H1 (cell line): ENCODE measurements at regions not wholly inside any gene's neighbourhood (a gene's known extent, or its start where the extent isn't known, plus 50 kb on each side); places are given as distances from the start of the nearest gene placed in this dataset.

Experiments used
- CTCF ChIA-PET: fragments of 300-600 bp; sonication (Branson Sonifier 250); formaldehyde crosslinking; loops from one replicate; lab custom pipeline; 2021; ENCODE audit not compliant: partially characterized antibody; lab: Charles Lee
- POLR2A ChIA-PET: fragments of 300-600 bp; sonication (Branson Sonifier 250); formaldehyde crosslinking; loops from one replicate; lab custom pipeline; 2021; ENCODE audit warnings: inconsistent platforms; ENCODE audit not compliant: partially characterized antibody; lab: Charles Lee
- DNase-seq, 2 experiments: peaks; one replicate each; pipeline versions ENCODE4 v3.0.0 to v3.0.0-alpha.2; 2010 to 2022; ENCODE audit warnings: low spot score in 2 of 2, low read depth in 1 of 2, mixed read lengths in 1 of 2
- FAIRE-seq: peaks from 2 replicates; lab custom pipeline; 2011; peaks lifted over from hg19 to GRCh38; lab: Jason Lieb, UNC
- H2AFZ ChIP-seq: 2 replicates; pipeline ENCODE4 v1.8.1; 2012; ENCODE audit warnings: low read length, inconsistent platforms
- H2AK5ac ChIP-seq: 2 replicates; pipeline ENCODE4 v1.6.1; 2013; ENCODE audit warnings: low read depth, low read length
- H2BK120ac ChIP-seq: replicated peaks from 2 replicates; pipeline ENCODE3; 2013; ENCODE audit warnings: low read depth, low read length, inconsistent platforms
- H2BK12ac ChIP-seq: 2 replicates; pipeline ENCODE4 v1.6.1; 2013; ENCODE audit warnings: low read depth, low read length
- H2BK15ac ChIP-seq: 2 replicates; pipeline ENCODE4 v1.6.1; 2013; ENCODE audit warnings: low read length
- H2BK20ac ChIP-seq: 2 replicates; pipeline ENCODE4 v1.6.1; 2013; ENCODE audit warnings: low read length
- H2BK5ac ChIP-seq: 2 replicates; pipeline ENCODE4 v1.6.1; 2013; ENCODE audit warnings: low read depth, low read length
- H3K14ac ChIP-seq: 2 replicates; pipeline ENCODE4 v1.6.1; 2013; ENCODE audit warnings: inconsistent platforms; ENCODE audit not compliant: insufficient read length
- H3K18ac ChIP-seq: 2 replicates; pipeline ENCODE4 v1.6.1; 2013; ENCODE audit warnings: low read length; ENCODE audit errors: extremely low read depth
- H3K23ac ChIP-seq: 2 replicates; pipeline ENCODE4 v1.6.1; 2013; ENCODE audit warnings: inconsistent platforms; ENCODE audit not compliant: insufficient read length
- H3K23me2 ChIP-seq: 2 replicates; pipeline ENCODE4 v1.6.1; 2013; ENCODE audit warnings: low read depth, low read length
- H3K27ac ChIP-seq: 2 replicates; pipeline ENCODE4 v1.6.1; 2011; ENCODE audit warnings: low read depth, low read length, inconsistent platforms
- H3K27me3 ChIP-seq, 4 experiments: replicated peaks in 1 of 4; 1 replicate in 1 of 4; 2 replicates in 3 of 4; pipeline versions ENCODE4 v1.6.1 to v1.8.1; 2011 to 2013; ENCODE audit warnings: low read length in 3 of 4, mild to moderate bottlenecking in 3 of 4, inconsistent platforms in 2 of 4, mixed read lengths in 2 of 4, moderate library complexity in 1 of 4; ENCODE audit not compliant: control insufficient read depth in 3 of 4, insufficient read depth in 3 of 4; ENCODE audit errors: extremely low read depth in 1 of 4
- H3K36me3 ChIP-seq, 4 experiments: 2 replicates each; pipeline versions ENCODE4 v1.6.1 to v1.8.1; 2011 to 2013; ENCODE audit warnings: mild to moderate bottlenecking in 4 of 4, low read length in 3 of 4, moderate library complexity in 2 of 4, control low read depth in 1 of 4, inconsistent platforms in 1 of 4; ENCODE audit not compliant: insufficient read depth in 4 of 4, control insufficient read depth in 2 of 4
- H3K4ac ChIP-seq: replicated peaks from 2 replicates; pipeline ENCODE3; 2013; ENCODE audit warnings: low read length, low read depth, mixed read lengths, inconsistent platforms; ENCODE audit not compliant: insufficient read length
- H3K4me1 ChIP-seq, 4 experiments: replicated peaks in 1 of 4; 1 replicate in 1 of 4; 2 replicates in 3 of 4; pipeline versions ENCODE4 v1.6.1 to v1.8.1; 2011 to 2013; ENCODE audit warnings: low read length in 3 of 4, inconsistent platforms in 2 of 4, mixed read lengths in 1 of 4; ENCODE audit not compliant: insufficient read depth in 4 of 4, control insufficient read depth in 3 of 4
- H3K4me2 ChIP-seq, 2 experiments: 2 replicates each; pipeline versions ENCODE4 v1.6.1 to v1.8.1; 2011 to 2013; ENCODE audit warnings: low read depth in 2 of 2, low read length in 2 of 2, control low read depth in 1 of 2, inconsistent platforms in 1 of 2, mild to moderate bottlenecking in 1 of 2; ENCODE audit not compliant: insufficient read depth in 1 of 2
- H3K4me3 ChIP-seq, 4 experiments: fragments of 200-600, 300-600 bp in 1 of 4; sonication (generic), shearing (Covaris generic), sonication (Bioruptor Twin) in 1 of 4; 2 replicates each; pipeline versions ENCODE4 v1.5.1 to v1.8.1; 2011 to 2016; ENCODE audit warnings: low read length in 4 of 4, low read depth in 3 of 4, control low read depth in 2 of 4, inconsistent platforms in 2 of 4, mild to moderate bottlenecking in 2 of 4, mixed read lengths in 1 of 4, moderate library complexity in 1 of 4; ENCODE audit not compliant: insufficient read depth in 2 of 4; ENCODE audit errors: extremely low read depth in 1 of 4
- H3K56ac ChIP-seq: replicated peaks from 2 replicates; pipeline ENCODE3; 2013; ENCODE audit warnings: low read depth, mild to moderate bottlenecking, mixed read lengths, low read length, inconsistent platforms; ENCODE audit not compliant: insufficient read length
- H3K79me1 ChIP-seq: 2 replicates; pipeline ENCODE4 v1.6.1; 2013; ENCODE audit warnings: low read depth, low read length, control low read depth
- H3K79me2 ChIP-seq, 2 experiments: 2 replicates each; pipeline versions ENCODE4 v1.6.1 to v1.8.1; 2012 to 2013; ENCODE audit warnings: low read length in 2 of 2, mild to moderate bottlenecking in 2 of 2, inconsistent platforms in 1 of 2; ENCODE audit not compliant: insufficient read depth in 2 of 2, control insufficient read depth in 1 of 2
- H3K9ac ChIP-seq, 4 experiments: replicated peaks in 1 of 4; 1 replicate in 1 of 4; 2 replicates in 3 of 4; pipeline versions ENCODE4 v1.6.1 to v1.8.1; 2011 to 2013; ENCODE audit warnings: low read depth in 3 of 4, low read length in 3 of 4, control low read depth in 2 of 4, mild to moderate bottlenecking in 2 of 4, moderate library complexity in 2 of 4, inconsistent platforms in 1 of 4; ENCODE audit errors: extremely low read depth in 1 of 4
- H3K9me3 ChIP-seq, 2 experiments: 2 replicates each; pipeline versions ENCODE4 v1.6.1 to v1.8.1; 2012 to 2013; ENCODE audit warnings: mild to moderate bottlenecking in 2 of 2, moderate library complexity in 2 of 2, control low read depth in 1 of 2, inconsistent platforms in 1 of 2, low read depth in 1 of 2, low read length in 1 of 2, mixed read lengths in 1 of 2; ENCODE audit not compliant: insufficient read depth in 2 of 2
- H4K20me1 ChIP-seq, 2 experiments: replicated peaks in 1 of 2; 2 replicates each; pipeline versions ENCODE3 to v1.8.1; 2011 to 2013; ENCODE audit warnings: inconsistent platforms in 2 of 2, low read length in 2 of 2, mild to moderate bottlenecking in 1 of 2; ENCODE audit not compliant: insufficient read depth in 2 of 2, control insufficient read depth in 1 of 2
- H4K5ac ChIP-seq: 2 replicates; pipeline ENCODE4 v1.6.1; 2013; ENCODE audit warnings: low read length, low read depth, mixed read lengths, inconsistent platforms; ENCODE audit not compliant: insufficient read length
- H4K8ac ChIP-seq: 2 replicates; pipeline ENCODE4 v1.8.0; 2013; ENCODE audit warnings: mild to moderate bottlenecking, moderate library complexity, low read length, inconsistent platforms; ENCODE audit not compliant: insufficient read depth; ENCODE audit errors: extremely low read depth
- H4K91ac ChIP-seq: replicated peaks from 2 replicates; pipeline ENCODE3; 2013; ENCODE audit warnings: low read length, mixed read lengths, inconsistent platforms; ENCODE audit not compliant: insufficient read length
- FOSL1 ChIP-seq: IDR thresholded peaks from 2 replicates; pipeline ENCODE4 v1.6.1; 2011; ENCODE audit warnings: mild to moderate bottlenecking, low read depth, low read length, moderate library complexity; ENCODE audit not compliant: insufficient read depth
- HDAC6 ChIP-seq: IDR thresholded peaks from one replicate; pipeline ENCODE4 v1.7.1; 2012; ENCODE audit warnings: low read depth, mild to moderate bottlenecking, inconsistent platforms, low read length, moderate library complexity
- TAF1 ChIP-seq: IDR thresholded peaks from 2 replicates; pipeline ENCODE4 v1.6.1; 2011; ENCODE audit warnings: mild to moderate bottlenecking, low read depth, low read length
- WGBS, 2 experiments: shearing (Covaris generic) in 1 of 2; methylation state at CpG; one replicate each; pipeline versions ENCODE4 v1.1.6 to v1.1.7; 2013 to 2015; ENCODE audit warnings: low lambda C conversion rate in 2 of 2, mixed read lengths in 2 of 2, inconsistent platforms in 1 of 2, low coverage in 1 of 2, missing lambda C conversion rate in 1 of 2; ENCODE audit not compliant: insufficient replicate concordance in 2 of 2, insufficient coverage in 1 of 2, insufficient read length in 1 of 2; ENCODE audit errors: extremely low coverage in 1 of 2, missing lambda C conversion rate in 1 of 2; 5-methylcytosine and 5-hydroxymethylcytosine counted together

DNA sequence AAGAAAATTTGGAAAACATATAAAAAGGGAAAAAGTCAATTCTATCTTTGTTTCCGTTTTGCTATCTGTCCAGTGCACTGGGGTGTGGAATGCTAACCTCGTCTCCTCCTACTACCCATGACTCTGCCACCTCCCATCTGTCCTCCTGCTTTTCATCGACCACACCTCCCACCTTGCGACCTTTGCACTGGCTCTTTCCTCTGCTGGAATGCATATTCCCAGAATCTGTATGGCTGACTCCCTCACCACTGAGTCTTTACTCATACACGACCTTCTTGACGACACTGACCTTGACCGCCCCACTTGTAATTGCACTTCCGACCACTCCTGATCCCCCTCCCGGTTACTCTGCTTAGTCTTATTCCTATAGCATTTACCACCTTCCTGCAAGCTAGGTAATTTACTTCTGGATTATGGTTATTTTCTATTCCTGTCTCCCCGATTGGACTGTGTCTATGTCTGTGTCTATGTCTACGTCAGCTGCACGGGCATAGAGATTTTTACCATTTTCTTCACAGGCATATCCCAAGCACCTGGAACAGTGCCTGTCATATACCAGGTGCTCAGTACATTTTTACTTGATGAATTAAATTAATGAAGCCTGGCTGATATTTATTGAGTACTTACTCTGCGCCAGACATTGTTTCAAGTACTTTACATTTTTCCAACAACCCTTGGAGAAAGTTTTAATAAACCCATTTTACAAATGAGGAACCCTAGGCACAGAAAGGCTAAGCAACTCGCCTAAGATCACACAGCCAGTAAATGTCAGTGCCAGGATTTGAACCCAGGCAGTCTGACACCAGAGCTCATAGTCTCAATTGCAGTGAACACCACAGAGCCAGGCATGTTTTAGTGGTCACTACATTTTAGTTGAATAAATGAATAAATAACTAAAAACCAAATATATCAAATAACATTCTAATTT lies 54.0 kb upstream of the SLC22A11 start:
- Histone ChIP-seq H3K18ac (no peak overlapping the region), H3K9ac (no peak overlapping the region; a peak in 1 of 7 replicates), H2BK12ac (no peak overlapping the region), H3K79me1 (no peaks in the 10 kb centered on the region), H3K23me2 (no peaks in the 10 kb centered on the region; the same call in 1 of the 2 replicates), H3K4me1 (no peaks in the 10 kb centered on the region), H2BK120ac (no peak overlapping the region), H3K9me3 (no peaks in the 10 kb centered on the region; a peak in 1 of 4 replicates), H4K5ac (no peak overlapping the region), H3K36me3 (no peaks in the 10 kb centered on the region), H3K4ac (no peak overlapping the region), H3K4me2 (no peak overlapping the region), H3K56ac (no peak overlapping the region), H3K27me3 (peaks cover 0 to 28% (median 8%) of the 10 kb centered on the region in 4 experiments; a peak in 6 of 7 replicates), H2BK5ac (no peak overlapping the region), H2AFZ (no peak overlapping the region), H4K8ac (no peak overlapping the region), H2AK5ac (no peak overlapping the region), H2BK15ac (no peak overlapping the region), H3K79me2 (no peaks in the 10 kb centered on the region; a peak in 1 of 4 replicates), H4K20me1 (no peaks in the 10 kb centered on the region), H3K27ac (no peak overlapping the region), H4K91ac (no peak overlapping the region), H3K23ac (no peak overlapping the region), H3K14ac (no peak overlapping the region), H3K4me3 (no peak overlapping the region), H2BK20ac (no peak overlapping the region)
- FAIRE-seq (no peak), DNase-seq (no peak)
- ChIA-PET POLR2A (interaction anchor here (0.6 to 0.9 kb wide), 3 partner anchors 10 to 22 kb away, joined by 3 read pairs; no protein-coding TSS in a partner anchor), CTCF (interaction anchor here (0.7 to 3.0 kb wide), 9 partner anchors 8 to 211 kb away, joined by 3 to 8 read pairs (median 3); partner anchors contain the start of gene KCNK4)
- 78% methylated on average over 14 of the region's 14 CpGs; no CpG with 5 or more reads in 1 of the 2 experiments for WGBS, 2 experiments
- TF ChIP-seq FOSL1, result no peak
- no peak for TF ChIP-seq HDAC6
- no peak for TF ChIP-seq TAF1
